Fibroblast of villous mesenchyme (primary cell): ENCODE measurements at regions not wholly inside any gene's neighbourhood (a gene's known extent, or its start where the extent isn't known, plus 50 kb on each side); places are given as distances from the start of the nearest gene placed in this dataset.

Experiments
- DNase-seq: peaks from one replicate; pipeline ENCODE4 v3.0.0-alpha.2; 2010; ENCODE audit warnings: low read depth
- H3K4me3 ChIP-seq: 2 replicates; pipeline ENCODE4 v1.5.1; 2011; ENCODE audit warnings: low read depth, mild to moderate bottlenecking, low read length
- TF ChIP-seq, protein P1 (sequence below): IDR thresholded peaks from 2 replicates; pipeline ENCODE4 v1.5.1; 2012; ENCODE audit warnings: low read depth, mild to moderate bottlenecking, low read length; ENCODE audit not compliant: insufficient read depth

- H3K4me3 ChIP-seq: no peak overlapping the region
- TF ChIP-seq, protein P1, sequence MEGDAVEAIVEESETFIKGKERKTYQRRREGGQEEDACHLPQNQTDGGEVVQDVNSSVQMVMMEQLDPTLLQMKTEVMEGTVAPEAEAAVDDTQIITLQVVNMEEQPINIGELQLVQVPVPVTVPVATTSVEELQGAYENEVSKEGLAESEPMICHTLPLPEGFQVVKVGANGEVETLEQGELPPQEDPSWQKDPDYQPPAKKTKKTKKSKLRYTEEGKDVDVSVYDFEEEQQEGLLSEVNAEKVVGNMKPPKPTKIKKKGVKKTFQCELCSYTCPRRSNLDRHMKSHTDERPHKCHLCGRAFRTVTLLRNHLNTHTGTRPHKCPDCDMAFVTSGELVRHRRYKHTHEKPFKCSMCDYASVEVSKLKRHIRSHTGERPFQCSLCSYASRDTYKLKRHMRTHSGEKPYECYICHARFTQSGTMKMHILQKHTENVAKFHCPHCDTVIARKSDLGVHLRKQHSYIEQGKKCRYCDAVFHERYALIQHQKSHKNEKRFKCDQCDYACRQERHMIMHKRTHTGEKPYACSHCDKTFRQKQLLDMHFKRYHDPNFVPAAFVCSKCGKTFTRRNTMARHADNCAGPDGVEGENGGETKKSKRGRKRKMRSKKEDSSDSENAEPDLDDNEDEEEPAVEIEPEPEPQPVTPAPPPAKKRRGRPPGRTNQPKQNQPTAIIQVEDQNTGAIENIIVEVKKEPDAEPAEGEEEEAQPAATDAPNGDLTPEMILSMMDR: no peak
- no peak for DNase-seq
Measured at GRCh38 chr13:69202996-69203395, 904.6 kb upstream of the ATXN8OS start.

DNA sequence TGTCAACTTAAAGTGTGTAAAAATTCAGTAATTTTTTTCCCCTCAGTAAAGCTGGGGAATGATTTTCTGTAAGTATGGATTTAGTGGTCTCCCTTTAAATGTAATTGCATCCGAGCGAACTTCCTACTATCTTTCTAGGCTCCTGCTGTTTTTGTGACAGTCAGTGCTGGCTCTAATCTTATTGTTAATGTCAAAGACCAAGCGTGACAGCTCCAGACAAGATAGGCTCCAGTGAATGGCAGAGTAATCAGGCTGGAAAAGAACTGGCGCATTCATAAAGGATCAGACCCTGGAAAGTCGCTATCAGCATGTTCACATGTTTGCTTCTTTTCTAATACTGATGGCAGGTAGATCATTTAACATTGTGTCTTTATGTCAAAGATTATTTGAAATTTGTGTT, 908.0 kb upstream of the ATXN8OS start:
- DNase-seq: no peak
- TF ChIP-seq, protein P1: no peak
- no peak overlapping the region for H3K4me3 ChIP-seq

DNA sequence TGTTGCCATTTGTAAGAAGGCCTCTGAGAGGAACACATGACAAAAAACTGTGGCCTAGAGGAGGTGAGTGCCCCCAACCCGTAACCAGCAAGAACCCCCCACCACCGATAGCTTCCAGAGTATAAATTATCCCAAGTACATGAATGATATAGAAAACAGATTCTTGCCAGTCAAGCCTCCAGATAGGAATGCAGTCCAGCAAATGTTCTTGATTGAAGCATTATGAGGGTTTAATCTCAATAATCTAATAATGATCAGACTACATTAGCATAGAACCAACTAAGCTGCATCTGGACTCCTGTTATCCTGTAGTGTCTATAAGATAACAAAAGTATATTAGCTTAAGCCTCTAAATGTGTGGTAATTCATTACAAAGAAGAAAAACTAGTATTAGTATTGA, 908.9 kb upstream of the ATXN8OS start:
- DNase-seq: no peak
- TF ChIP-seq, protein P1: no peak
- no peak overlapping the region for H3K4me3 ChIP-seq

DNA sequence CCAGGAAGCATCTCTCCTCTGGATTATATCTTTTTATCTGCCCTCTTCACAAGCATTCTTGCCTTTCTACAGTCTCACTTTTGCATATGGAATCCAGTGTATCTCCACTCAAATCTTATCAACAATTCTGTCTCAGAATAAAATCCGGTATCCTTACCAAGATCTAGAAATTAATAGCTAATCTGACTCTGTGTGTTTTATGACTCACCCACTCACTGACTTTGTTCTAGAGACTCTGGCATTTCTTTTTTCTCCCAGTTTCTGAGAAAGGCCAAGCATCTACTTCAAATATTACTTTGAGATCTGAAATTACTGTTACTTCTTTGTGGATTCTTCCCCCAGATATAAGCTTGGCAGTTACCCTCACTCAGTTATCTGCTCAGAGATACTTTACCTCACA, 913.5 kb upstream of the ATXN8OS start:
- no peak for DNase-seq
- TF ChIP-seq, protein P1: no peak
- no peak overlapping the region for H3K4me3 ChIP-seq

- no peak for DNase-seq
- TF ChIP-seq, protein P1: no peak
- H3K4me3 ChIP-seq: no peak overlapping the region
Measured at GRCh38 chr13:69180034-69180433, 927.6 kb upstream of the ATXN8OS start.

DNA sequence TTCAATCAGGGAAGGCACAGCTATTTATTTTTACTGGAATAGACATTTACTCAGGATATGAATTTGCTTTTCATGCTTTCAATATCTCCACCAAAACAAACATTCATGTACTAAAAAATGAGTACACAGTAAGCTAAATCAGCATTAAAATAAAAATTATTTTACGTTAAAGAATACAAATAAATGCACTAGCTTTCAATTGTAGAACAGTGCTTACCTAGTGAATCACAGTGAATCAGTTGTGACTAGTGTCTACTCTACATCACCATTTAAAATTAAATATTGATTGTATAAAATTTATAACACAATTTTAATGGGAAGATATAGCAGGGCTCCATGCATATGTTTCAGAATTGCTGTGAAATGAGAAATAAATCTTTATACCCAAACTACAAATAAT, 929.6 kb upstream of the ATXN8OS start:
- TF ChIP-seq, protein P1: no peak
- no peak for DNase-seq
- H3K4me3 ChIP-seq: no peak overlapping the region

GRCh38 chr13:69168436-69168835, 939.2 kb upstream of the ATXN8OS start:
- TF ChIP-seq, protein P1: no peak
- H3K4me3 ChIP-seq: no peak overlapping the region
- no peak for DNase-seq
